DMS153 treated with DMSO at 0.1 percent for 48 hours (cell line): ENCODE measurements at regions not wholly inside any gene's neighbourhood (a gene's known extent, or its start where the extent isn't known, plus 50 kb on each side); places are given as distances from the start of the nearest gene placed in this dataset.
A peak's percentile ranks its signal among the peaks of the same experiment; 100 is the strongest.
"Not testable (repeated sequence)": the region's sequence is repeated elsewhere in the genome, so short reads cannot be mapped to it uniquely, and the experiment has no call there.

Source experiments
- DNase-seq: peaks from one replicate; lab custom pipeline; 2025; ENCODE audit not compliant: unreplicated experiment; lab: John Stamatoyannopoulos, UW

- DNase-seq, result no peak
Observed at GRCh38 chr7:15057272-15057671, 154.7 kb upstream of the DGKB start.

- DNase-seq, result not testable (repeated sequence)
Observed at GRCh38 chr7:15054304-15054703, 151.8 kb upstream of the DGKB start.

DNA sequence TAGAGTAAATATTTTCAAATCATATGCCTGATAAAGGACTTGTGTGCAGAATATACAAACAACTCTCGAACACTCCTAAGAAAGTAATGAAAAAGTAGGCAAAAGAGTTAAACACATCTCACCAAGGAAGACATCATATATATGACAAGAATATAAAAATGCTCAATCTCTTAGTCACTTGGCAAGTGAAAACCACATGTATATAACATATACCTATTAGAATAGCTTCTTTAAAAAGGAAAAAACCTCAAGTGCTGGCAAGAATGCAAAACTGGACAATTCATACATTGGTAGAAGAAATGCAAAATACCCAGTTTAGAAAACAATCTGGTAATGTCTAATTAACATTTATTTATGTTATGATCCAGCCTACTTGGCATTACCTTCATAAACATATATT is 146.6 kb upstream of the DGKB start:
- no peak for DNase-seq

- no peak for DNase-seq
Observed at GRCh38 chr7:15046861-15047260, 144.3 kb upstream of the DGKB start.

GRCh38 chr7:15043931-15044330 is 141.4 kb upstream of the DGKB start:
- DNase-seq, result no peak

DNA sequence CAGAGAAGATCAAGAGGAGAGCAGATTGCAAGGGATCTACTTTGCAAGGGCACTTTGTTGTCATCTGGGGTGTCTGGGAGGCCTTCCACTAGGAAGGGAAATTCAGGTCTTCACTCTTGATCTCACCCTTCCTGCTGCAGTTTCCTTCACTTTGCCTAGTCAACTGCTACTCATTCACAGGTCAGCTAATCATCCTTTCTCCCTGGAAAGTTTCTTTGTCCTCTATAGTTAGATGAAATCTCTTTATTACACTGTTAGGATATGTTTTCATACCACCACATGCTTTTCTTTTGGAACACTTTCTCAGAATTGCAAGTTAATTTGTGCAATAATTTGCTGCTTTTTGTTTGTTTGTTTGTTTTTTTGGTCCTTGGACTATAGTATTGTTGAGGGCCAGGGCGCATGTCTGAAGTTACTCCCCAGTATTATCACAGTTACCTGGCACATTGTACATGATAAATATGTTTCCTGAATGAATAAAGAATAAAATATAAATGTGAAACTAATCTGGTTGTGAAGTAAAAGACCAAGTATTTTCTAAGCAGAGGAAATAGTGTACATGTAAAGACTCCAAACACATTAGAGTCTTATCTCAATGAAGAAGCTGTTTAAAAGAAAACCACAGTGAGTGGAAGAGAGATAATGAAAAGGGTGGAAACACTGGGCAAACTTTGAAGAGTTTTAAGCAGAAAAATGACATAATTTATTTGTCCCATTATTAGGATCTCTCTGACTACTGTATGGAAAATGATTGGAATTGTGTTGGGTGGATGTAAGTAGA is 139.9 kb upstream of the DGKB start:
- DNase-seq, result no peak

DNA sequence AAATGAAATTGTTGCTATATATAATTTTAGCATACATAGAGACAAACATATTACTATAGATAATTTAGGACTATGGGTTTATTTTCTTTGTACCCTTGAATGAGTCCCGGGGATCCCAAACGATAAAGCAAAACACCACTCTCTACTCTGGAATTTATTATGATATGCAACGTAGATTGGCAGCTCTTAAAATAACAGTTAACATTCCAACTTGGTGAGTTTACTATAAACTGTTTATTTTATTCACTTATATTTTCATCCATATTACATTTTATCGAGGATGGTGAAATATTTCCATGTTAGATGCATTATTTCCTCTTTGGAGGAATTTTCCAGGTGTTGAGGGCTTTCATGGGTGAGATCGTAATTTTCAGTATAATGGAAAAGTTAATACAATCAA is 138.7 kb upstream of the DGKB start:
- no peak for DNase-seq

DNA sequence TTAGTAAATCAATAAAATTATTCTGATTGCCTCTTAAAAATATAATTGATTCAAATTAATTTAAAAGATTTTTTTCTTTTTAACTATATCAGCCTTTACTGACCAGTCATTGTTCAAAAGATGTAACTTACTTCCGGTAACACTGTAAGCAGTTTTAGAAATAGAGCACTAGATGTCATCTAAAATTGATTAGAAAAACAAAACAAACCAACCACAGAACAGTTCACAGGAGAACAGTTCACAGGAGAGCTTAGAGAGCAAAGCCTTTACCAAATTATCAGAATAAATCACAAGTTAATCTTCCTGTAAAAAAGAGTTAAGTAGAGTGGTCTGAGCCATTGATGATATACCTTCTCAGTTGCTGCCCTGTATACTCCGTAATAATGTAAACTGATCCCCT is 133.3 kb upstream of the DGKB start:
- no peak for DNase-seq

DNA sequence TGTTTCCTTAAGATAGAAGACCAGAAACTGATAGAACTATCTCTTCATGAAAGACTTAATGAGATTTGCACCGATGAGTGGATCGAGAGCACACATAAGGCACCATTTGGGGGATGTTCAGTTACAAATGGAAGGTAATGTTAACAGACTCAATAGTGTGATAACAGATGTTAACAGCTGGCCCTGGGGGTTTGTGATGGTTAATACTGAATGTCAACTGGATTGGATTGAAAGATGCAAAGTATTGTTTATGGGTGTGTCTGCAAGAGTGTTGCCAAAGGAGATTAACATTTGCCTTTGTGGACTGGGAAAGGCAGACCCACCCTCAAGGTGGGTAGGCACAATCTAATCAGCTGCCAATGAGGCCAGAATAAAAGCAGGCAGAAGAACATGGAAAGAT is 130.5 kb upstream of the DGKB start:
- no peak for DNase-seq

DNA sequence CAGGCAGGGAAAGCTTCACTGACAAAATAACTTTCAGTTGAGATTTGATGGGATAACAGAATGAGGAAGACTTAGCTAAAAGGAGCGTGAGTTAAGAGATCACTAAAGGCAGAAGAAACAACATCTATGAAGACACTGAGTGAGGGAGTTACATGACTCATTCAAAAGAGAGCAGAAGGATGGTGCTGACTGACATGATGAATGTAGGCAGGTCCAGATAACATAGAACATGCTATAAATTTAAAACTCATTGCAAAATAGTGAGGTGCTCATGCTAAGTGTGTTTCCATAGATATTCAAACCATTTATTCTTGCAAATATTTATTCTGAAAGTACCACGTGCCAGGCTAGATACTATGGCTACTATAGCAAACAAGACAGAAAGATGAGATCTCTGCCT is 116.4 kb upstream of the DGKB start:
- no peak for DNase-seq

- DNase-seq, result no peak
Observed at GRCh38 chr7:15016766-15017165, 114.2 kb upstream of the DGKB start.

- no peak for DNase-seq
Observed at GRCh38 chr7:15016315-15016667, 113.7 kb upstream of the DGKB start.

DNA sequence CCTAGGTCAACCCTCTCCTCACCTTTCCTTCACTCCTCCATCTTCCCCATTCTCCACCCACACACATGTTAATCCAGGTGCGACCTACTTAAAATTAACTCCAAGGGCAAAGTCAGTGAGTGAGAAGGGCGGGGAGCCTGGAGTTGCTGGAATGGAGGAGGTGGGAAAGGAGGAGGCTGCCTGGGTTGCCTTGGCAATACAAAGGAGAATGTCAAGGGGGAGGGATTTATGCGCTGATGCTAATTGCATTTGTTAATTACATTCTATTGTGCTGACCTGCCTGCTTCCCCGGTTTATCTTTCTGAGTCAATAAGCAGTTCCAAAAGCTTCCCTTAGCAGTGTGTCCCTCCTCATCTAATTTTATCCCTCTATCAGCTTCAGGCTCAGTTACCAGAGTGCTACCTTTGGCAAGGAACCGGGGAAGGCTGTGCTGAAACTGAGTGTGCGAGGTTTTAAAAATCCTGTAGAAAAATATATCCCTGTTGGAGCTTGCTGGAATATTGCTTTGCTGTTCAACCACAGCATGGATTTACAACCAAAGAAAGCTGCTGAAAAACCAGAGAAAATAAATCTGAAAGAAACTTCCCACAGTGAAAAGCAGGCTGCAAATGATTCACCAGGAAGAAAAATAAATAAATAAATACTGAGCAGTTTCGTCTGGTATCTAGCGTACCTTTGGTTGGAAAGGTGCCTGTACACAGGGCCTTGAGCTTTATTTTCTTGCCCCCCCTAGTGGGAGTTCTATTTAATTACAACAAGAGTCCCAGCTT is 113.2 kb upstream of the DGKB start:
- peak; percentile 99 for DNase-seq

- DNase-seq, result no peak
Observed at GRCh38 chr7:15012135-15012534, 109.6 kb upstream of the DGKB start.

GRCh38 chr7:15011289-15011688 is 108.7 kb upstream of the DGKB start:
- no peak for DNase-seq

GRCh38 chr7:15007507-15007906 is 105.0 kb upstream of the DGKB start:
- DNase-seq, result no peak

DNA sequence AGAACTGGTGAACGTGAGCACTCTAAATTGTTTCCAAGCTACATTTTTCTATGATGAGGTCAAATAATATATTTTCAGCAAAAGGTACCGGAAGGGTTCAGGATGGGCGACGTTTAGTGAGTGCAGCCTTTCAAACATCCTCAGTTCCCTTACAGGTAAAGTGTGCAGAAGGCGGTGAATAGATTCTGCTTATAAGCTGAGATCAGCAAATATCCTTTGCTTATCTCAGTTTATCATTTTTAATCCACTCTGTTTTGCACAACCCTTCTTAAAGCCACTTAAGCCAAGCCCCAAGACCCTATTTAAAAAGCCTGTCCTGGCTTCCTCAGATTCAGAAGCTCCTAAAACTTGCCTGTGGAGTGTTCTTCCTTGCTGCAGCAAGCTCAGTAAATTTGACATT is 103.1 kb upstream of the DGKB start:
- no peak for DNase-seq

GRCh38 chr7:15000157-15000556 is 97.6 kb upstream of the DGKB start:
- DNase-seq, result no peak

DNA sequence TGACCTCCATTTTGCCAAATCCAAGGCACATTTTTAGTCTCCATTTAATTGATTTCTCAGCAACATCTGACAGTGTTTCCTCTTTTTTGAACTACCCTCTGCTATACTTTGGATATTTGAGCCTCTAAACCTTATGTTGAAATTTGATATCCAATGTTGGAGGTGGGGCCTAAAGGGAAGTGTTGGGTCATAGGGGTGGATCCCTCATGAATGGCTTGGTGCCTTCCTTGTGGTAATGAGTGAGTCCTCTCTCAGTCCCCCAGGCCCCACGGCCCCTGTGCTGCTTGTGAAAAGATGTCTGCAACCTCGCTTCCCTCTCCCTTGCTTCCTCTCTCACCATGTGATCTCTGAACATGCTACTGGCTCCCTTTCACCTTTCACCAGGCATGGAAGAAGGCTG is 96.8 kb upstream of the DGKB start:
- no peak for DNase-seq

DNA sequence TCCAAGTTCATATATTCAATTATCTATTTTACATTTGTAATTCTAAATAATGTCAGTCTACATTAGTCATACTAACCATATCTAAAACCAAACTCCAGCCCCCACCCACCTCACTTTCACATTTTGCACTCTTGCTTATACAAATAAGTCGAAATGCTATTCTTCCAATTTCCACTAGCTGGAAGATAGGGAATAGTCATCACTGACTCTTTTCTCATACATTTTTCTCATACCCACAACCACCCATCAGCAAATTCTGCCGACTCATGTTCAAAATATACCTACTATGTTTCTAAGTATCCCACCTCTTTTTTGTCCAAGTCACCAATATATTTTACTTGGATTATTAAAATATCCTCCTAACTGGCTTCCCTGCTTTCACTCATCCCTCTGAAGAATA is 93.2 kb upstream of the DGKB start:
- no peak for DNase-seq

- DNase-seq, result no peak
Observed at GRCh38 chr7:14988941-14989340, 86.4 kb upstream of the DGKB start.

GRCh38 chr7:14978687-14979086 is 76.1 kb upstream of the DGKB start:
- no peak for DNase-seq

DNA sequence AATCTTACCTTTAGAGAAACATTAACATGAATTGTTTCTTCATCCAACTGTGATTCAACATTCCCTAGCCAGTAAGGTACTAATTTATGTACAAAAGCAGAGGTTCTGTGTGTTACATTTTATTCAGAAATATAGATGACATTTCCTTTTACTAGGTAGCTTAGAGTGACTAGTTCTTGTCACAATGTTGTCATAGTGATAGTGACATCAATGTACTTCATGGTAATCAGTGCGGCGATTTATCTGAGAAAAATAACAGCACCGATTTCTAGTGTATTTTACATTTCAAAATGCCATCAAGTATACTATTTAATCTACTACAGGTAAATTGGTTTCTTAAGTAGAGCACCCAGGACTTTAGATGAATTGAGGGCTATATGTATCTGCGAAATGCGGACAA is 72.1 kb upstream of the DGKB start:
- DNase-seq, result no peak
